Activated CD8-positive, alpha-beta T cell treated with anti-CD3 and anti-CD28 coated beads for 36 hours (primary cell): ENCODE measurements at regions not wholly inside any gene's neighbourhood (a gene's known extent, or its start where the extent isn't known, plus 50 kb on each side); places are given as distances from the start of the nearest gene placed in this dataset.

Experiments used
- ATAC-seq: fragments of 200-7000 bp; cut with Tn5 transposase; one replicate; pipeline ENCODE4 v1.10.0; 2021; ENCODE audit warnings: mild to moderate bottlenecking, moderate library complexity
- CTCF ChIA-PET: fragments of 350-600 bp; sonication (Branson Sonifier 250); formaldehyde crosslinking; loops from one replicate; lab custom pipeline; 2021; ENCODE audit warnings: antibody characterized with exemption; lab: Charles Lee
- POLR2A ChIA-PET: fragments of 350-600 bp; sonication (Branson Sonifier 250); formaldehyde crosslinking; loops from one replicate; lab custom pipeline; 2021; ENCODE audit warnings: antibody characterized with exemption; lab: Charles Lee
- DNase-seq: peaks from one replicate; pipeline ENCODE4 v3.0.0-alpha.2; 2020
- H3K27ac Mint-ChIP-seq: one replicate; pipeline ENCODE4 v1.8.0; 2021; ENCODE audit warnings: mild to moderate bottlenecking, mixed read lengths
- H3K27me3 Mint-ChIP-seq: one replicate; pipeline ENCODE4 v1.8.0; 2021; ENCODE audit warnings: mixed read lengths
- H3K36me3 Mint-ChIP-seq: one replicate; pipeline ENCODE4 v1.8.0; 2021; ENCODE audit warnings: low read depth, mixed read lengths
- H3K4me1 Mint-ChIP-seq: one replicate; pipeline ENCODE4 v1.8.0; 2021; ENCODE audit warnings: low read depth, mixed read lengths
- H3K4me3 Mint-ChIP-seq: one replicate; pipeline ENCODE4 v1.8.0; 2021; ENCODE audit warnings: mild to moderate bottlenecking, moderate library complexity, mixed read lengths
- H3K9me3 Mint-ChIP-seq: one replicate; pipeline ENCODE4 v1.8.0; 2021; ENCODE audit warnings: mixed read lengths
- intact Hi-C: fragments of 100-400 bp; cut with micrococcal nuclease; formaldehyde crosslinking; loops from one replicate; pipeline ENCODE4 v1.10.0; 2022
- TF ChIP-seq, protein P1 (sequence below): fragments of 200-600 bp; IDR thresholded peaks from one replicate; pipeline ENCODE4 v1.8.0; 2022; ENCODE audit warnings: antibody characterized with exemption, mild to moderate bottlenecking

DNA sequence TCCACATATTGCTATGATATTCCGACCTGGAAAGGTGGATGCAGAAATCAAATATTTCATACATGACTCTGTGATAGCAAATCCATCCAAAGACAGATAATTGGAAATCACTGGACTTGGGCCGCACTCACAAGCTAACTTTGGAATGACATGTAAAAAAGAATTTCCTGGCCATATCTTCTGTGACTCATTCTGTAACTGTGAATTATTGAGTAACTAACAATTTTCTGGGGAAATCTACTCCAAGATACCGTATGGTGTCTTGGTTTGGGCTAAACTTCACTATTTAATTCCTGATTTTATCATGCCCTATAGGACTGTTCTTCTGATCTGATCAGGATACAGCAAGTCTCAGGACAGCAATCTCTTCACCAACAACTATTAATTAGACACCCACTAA lies 92.7 kb upstream of the LY86 start:
- no peak for ATAC-seq

DNA sequence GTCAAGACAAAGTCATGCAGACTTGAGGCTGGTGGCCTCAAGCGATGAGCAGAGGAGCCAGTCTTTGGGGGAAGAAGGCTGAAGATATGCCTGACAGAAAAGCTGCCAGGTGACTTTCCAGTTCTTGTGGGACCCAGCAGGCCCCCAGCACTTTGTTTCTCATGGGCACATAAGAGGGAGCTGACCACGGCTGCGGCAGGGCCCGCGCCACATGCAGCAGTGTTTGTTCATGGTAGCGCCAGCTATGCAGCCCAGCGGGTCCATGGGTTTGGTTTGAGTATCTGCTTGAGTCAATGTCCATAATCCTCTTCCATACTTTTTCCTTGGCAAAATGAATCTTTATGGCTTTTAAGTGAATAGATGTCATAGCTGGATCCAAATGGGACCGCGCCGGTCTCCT lies 91.0 kb upstream of the LY86 start:
- H3K27me3 Mint-ChIP-seq: peaks cover 9% of the 10 kb centered on the region
- H3K27ac Mint-ChIP-seq: no peak overlapping the region
- no peaks in the 10 kb centered on the region for H3K36me3 Mint-ChIP-seq
- intact Hi-C loops: no loop called here
- H3K4me3 Mint-ChIP-seq: no peak overlapping the region
- no peaks in the 10 kb centered on the region for H3K9me3 Mint-ChIP-seq
- ATAC-seq (no peak), DNase-seq (no peak)
- H3K4me1 Mint-ChIP-seq: peaks cover 7% of the 10 kb centered on the region
- CTCF ChIA-PET: no interaction called here
- POLR2A ChIA-PET: no interaction called here
- TF ChIP-seq, protein P1, sequence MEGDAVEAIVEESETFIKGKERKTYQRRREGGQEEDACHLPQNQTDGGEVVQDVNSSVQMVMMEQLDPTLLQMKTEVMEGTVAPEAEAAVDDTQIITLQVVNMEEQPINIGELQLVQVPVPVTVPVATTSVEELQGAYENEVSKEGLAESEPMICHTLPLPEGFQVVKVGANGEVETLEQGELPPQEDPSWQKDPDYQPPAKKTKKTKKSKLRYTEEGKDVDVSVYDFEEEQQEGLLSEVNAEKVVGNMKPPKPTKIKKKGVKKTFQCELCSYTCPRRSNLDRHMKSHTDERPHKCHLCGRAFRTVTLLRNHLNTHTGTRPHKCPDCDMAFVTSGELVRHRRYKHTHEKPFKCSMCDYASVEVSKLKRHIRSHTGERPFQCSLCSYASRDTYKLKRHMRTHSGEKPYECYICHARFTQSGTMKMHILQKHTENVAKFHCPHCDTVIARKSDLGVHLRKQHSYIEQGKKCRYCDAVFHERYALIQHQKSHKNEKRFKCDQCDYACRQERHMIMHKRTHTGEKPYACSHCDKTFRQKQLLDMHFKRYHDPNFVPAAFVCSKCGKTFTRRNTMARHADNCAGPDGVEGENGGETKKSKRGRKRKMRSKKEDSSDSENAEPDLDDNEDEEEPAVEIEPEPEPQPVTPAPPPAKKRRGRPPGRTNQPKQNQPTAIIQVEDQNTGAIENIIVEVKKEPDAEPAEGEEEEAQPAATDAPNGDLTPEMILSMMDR: no peak

More for the DNA sequence above, 92.7 kb upstream of the LY86 start:
- H3K27ac Mint-ChIP-seq: no peak overlapping the region
- intact Hi-C loops: no loop called here
- no peak for DNase-seq
- H3K27me3 Mint-ChIP-seq: peaks cover 10% of the 10 kb centered on the region
- H3K36me3 Mint-ChIP-seq: no peaks in the 10 kb centered on the region
- TF ChIP-seq, protein P1: no peak
- ChIA-PET CTCF (interaction anchor here (1.0 to 1.2 kb wide), 3 partner anchors 26 to 439 kb away, joined by 3 to 6 read pairs (median 4); no protein-coding TSS in a partner anchor), POLR2A (no interaction called here)
- H3K4me3 Mint-ChIP-seq: no peak overlapping the region
- H3K4me1 Mint-ChIP-seq: peaks cover 7% of the 10 kb centered on the region
- H3K9me3 Mint-ChIP-seq: no peaks in the 10 kb centered on the region

DNA sequence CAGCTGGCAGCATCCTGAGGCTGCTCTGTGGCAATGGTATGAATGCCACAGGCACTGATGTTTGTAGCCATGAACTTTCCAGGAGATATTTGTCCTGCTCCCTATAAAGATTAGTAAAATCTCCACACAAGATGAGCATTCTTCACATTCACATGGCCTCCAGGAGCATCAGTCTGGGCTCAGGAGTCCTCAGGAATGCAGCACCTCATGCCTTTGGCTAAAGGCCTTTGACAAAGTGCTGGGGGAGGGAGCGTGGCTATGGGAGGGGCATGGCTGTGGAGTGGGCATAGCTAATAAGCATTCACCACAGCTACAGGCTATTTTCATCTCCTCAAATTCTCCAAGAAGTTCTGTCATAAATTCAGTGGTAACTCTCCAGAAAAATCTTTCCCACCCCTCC lies 90.5 kb upstream of the LY86 start:
- ChIA-PET CTCF (no interaction called here), POLR2A (no interaction called here)
- H3K27ac Mint-ChIP-seq: no peak overlapping the region
- H3K9me3 Mint-ChIP-seq: no peaks in the 10 kb centered on the region
- intact Hi-C loops: no loop called here
- H3K27me3 Mint-ChIP-seq: peaks cover 10% of the 10 kb centered on the region
- H3K4me1 Mint-ChIP-seq: peaks cover 7% of the 10 kb centered on the region
- TF ChIP-seq, protein P1: no peak
- no peak overlapping the region for H3K4me3 Mint-ChIP-seq
- no peak for ATAC-seq
- no peaks in the 10 kb centered on the region for H3K36me3 Mint-ChIP-seq
- no peak for DNase-seq

DNA sequence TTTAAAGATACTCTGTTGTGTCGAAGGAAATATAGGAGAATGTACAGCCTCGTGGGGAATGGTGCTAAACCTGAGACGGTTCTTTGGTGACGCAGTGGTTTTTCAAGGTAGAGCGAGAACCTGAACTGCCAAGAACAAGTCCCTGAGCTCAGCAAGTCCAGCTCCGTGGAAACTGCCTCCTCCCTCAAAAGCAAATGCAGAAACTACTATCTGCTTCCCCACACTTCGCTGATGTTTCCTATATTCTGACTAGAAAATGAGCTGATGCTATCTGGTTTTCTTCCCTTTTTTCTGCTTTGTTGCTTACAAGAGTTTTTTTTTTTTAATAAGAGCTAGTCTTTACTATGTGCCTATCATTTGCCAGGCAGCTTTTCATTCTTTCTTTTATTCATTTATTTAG lies 85.3 kb upstream of the LY86 start:
- CTCF ChIA-PET: interaction anchor here (0.8 to 0.9 kb wide), 2 partner anchors 44 to 53 kb away, joined by 3 to 5 read pairs; no protein-coding TSS in a partner anchor
- POLR2A ChIA-PET: no interaction called here
- intact Hi-C loops: no loop called here
- H3K4me3 Mint-ChIP-seq: no peak overlapping the region
- H3K27me3 Mint-ChIP-seq: peaks cover 30% of the 10 kb centered on the region
- no peaks in the 10 kb centered on the region for H3K4me1 Mint-ChIP-seq
- no peak overlapping the region for H3K27ac Mint-ChIP-seq
- ATAC-seq: no peak
- H3K9me3 Mint-ChIP-seq: no peaks in the 10 kb centered on the region
- TF ChIP-seq, protein P1: no peak
- no peaks in the 10 kb centered on the region for H3K36me3 Mint-ChIP-seq
- DNase-seq: no peak

DNA sequence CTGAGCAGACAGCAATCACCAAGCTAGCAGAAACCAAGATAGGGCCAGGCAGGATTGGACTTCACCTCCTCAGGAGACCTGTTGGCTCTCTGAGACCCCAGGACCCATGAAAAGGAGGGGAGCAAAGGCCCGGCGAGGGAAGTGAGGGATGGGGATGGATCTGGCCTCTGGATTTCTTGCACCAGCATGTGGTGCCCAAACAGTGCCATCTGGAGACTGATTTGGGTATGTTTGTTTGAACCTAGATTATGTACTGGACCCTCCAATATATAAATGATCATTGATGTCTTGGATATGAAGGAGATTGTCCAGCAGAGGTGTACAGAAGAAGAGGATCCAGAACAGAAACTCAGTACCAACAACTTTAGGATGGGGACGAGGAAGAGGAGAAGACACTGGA lies 83.4 kb upstream of the LY86 start:
- intact Hi-C loops: no loop called here
- POLR2A ChIA-PET: no interaction called here
- H3K27ac Mint-ChIP-seq: no peak overlapping the region
- H3K4me1 Mint-ChIP-seq: no peaks in the 10 kb centered on the region
- H3K36me3 Mint-ChIP-seq: no peaks in the 10 kb centered on the region
- H3K27me3 Mint-ChIP-seq: peaks cover 30% of the 10 kb centered on the region
- DNase-seq (no peak), ATAC-seq (no peak)
- CTCF ChIA-PET: interaction anchor here (0.9 to 1.4 kb wide), 2 partner anchors 8 to 54 kb away, joined by 3 to 5 read pairs; no protein-coding TSS in a partner anchor
- TF ChIP-seq, protein P1: no peak
- H3K9me3 Mint-ChIP-seq: no peaks in the 10 kb centered on the region
- no peak overlapping the region for H3K4me3 Mint-ChIP-seq
